ENCODE measurements at regions not wholly inside any gene's neighbourhood (a gene's known extent, or its start where the extent isn't known, plus 50 kb on each side); places are given as distances from the start of the nearest gene placed in this dataset.

DNA sequence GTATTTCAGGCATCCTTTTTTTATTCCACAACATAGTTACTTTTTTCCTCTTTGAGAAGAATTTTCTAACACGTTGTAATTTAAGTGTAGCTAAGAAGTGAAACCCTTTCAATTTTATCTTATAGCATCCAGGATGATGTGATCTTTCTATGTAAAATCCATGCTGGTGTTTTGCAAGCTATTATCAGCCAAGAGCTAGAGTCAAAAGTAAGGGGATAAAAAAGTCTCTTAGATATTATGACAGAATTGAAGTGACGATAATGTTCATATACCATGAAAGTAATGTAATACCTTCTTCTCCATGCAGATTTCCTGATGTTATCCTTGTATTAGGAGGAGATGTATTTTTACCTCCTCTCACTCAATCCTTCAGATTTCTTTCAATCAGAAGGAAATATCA lies 64.2 kb upstream of the MBL2 start:
- H3K27me3 ChIP-seq (ENCODE audit: control insufficient read depth, insufficient read depth, low read length), result no peaks in the 10 kb centered on the region
- H3K4me3 ChIP-seq (ENCODE audit: low read depth, low read length), result no peak overlapping the region
- TF ChIP-seq, protein P1, sequence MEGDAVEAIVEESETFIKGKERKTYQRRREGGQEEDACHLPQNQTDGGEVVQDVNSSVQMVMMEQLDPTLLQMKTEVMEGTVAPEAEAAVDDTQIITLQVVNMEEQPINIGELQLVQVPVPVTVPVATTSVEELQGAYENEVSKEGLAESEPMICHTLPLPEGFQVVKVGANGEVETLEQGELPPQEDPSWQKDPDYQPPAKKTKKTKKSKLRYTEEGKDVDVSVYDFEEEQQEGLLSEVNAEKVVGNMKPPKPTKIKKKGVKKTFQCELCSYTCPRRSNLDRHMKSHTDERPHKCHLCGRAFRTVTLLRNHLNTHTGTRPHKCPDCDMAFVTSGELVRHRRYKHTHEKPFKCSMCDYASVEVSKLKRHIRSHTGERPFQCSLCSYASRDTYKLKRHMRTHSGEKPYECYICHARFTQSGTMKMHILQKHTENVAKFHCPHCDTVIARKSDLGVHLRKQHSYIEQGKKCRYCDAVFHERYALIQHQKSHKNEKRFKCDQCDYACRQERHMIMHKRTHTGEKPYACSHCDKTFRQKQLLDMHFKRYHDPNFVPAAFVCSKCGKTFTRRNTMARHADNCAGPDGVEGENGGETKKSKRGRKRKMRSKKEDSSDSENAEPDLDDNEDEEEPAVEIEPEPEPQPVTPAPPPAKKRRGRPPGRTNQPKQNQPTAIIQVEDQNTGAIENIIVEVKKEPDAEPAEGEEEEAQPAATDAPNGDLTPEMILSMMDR (IDR thresholded peaks at IDR 0.05; ENCODE audit: insufficient read depth, low read length, severe bottlenecking), result no peak
- no peak for DNase-seq (ENCODE audit: low read depth)
- no peak for FAIRE-seq
- no peaks in the 10 kb centered on the region for H3K36me3 ChIP-seq (ENCODE audit: control insufficient read depth, insufficient read depth, low read length)
